Left forelimb (tissue), 1 donor: ENCODE measurements at regions not wholly inside any gene's neighbourhood (a gene's known extent, or its start where the extent isn't known, plus 50 kb on each side); places are given as distances from the start of the nearest gene placed in this dataset.
"Not testable (repeated sequence)": the region's sequence is repeated elsewhere in the genome, so short reads cannot be mapped to it uniquely, and the experiment has no call there.

Source experiments
- DNase-seq: peaks from one replicate; pipeline ENCODE4 v3.0.0-alpha.2; 2018; ENCODE audit warnings: low spot score

GRCh38 chr5:60488466-60489130 is 211.4 kb downstream of the DEPDC1B start:
- DNase-seq: no peak

- no peak for DNase-seq
Measured at GRCh38 chr5:60487885-60488442, 212.0 kb downstream of the DEPDC1B start.

GRCh38 chr5:60487476-60487875 is 212.5 kb downstream of the DEPDC1B start:
- no peak for DNase-seq

- DNase-seq: no peak
Measured at GRCh38 chr5:60485361-60485760, 214.6 kb downstream of the DEPDC1B start.

- DNase-seq: no peak
Measured at GRCh38 chr5:60483050-60483449, 216.9 kb downstream of the DEPDC1B start.

- no peak for DNase-seq
Measured at GRCh38 chr5:60482301-60482700, 217.7 kb downstream of the DEPDC1B start.

GRCh38 chr5:60479542-60479941 is 220.4 kb downstream of the DEPDC1B start:
- DNase-seq: no peak

- no peak for DNase-seq
Measured at GRCh38 chr5:60477849-60478248, 222.1 kb downstream of the DEPDC1B start.

GRCh38 chr5:60473654-60474053 is 226.3 kb downstream of the DEPDC1B start:
- DNase-seq: no peak

GRCh38 chr5:60473027-60473426 is 226.9 kb downstream of the DEPDC1B start:
- DNase-seq: not testable (repeated sequence)

GRCh38 chr5:60470881-60471280 is 229.1 kb downstream of the DEPDC1B start:
- DNase-seq: no peak

GRCh38 chr5:60469286-60469685 is 230.7 kb downstream of the DEPDC1B start:
- DNase-seq: no peak

GRCh38 chr5:60463179-60463868 is 236.6 kb downstream of the DEPDC1B start:
- DNase-seq: no peak

GRCh38 chr5:60458666-60459065 is 241.3 kb downstream of the DEPDC1B start:
- DNase-seq: no peak

- DNase-seq: no peak
Measured at GRCh38 chr5:60457233-60457632, 242.7 kb downstream of the DEPDC1B start.

- DNase-seq: no peak
Measured at GRCh38 chr5:60455589-60455988, 244.4 kb downstream of the DEPDC1B start.

GRCh38 chr5:60454277-60454676 is 245.7 kb downstream of the DEPDC1B start:
- not testable (repeated sequence) for DNase-seq

GRCh38 chr5:60453186-60453976 is 246.6 kb downstream of the DEPDC1B start:
- DNase-seq: no peak

- no peak for DNase-seq
Measured at GRCh38 chr5:60448600-60448999, 251.4 kb downstream of the DEPDC1B start.

GRCh38 chr5:60447488-60447920 is 252.5 kb downstream of the DEPDC1B start:
- DNase-seq: no peak

- no peak for DNase-seq
Measured at GRCh38 chr5:60446917-60447316, 253.0 kb downstream of the DEPDC1B start.

GRCh38 chr5:60445921-60446320 is 254.0 kb downstream of the DEPDC1B start:
- no peak for DNase-seq

GRCh38 chr5:60445427-60445826 is 254.5 kb downstream of the DEPDC1B start:
- no peak for DNase-seq
